Endothelial cell (in vitro differentiated cells): ENCODE measurements at regions not wholly inside any gene's neighbourhood (a gene's known extent, or its start where the extent isn't known, plus 50 kb on each side); places are given as distances from the start of the nearest gene placed in this dataset.

Source experiments
- DNase-seq: peaks from one replicate; pipeline ENCODE4 v3.0.0; 2021; ENCODE audit warnings: low spot score
- H3K27ac Mint-ChIP-seq: one replicate; pipeline ENCODE4 v1.8.0; 2021; ENCODE audit warnings: mixed read lengths, inconsistent platforms; ENCODE audit not compliant: unreplicated experiment
- H3K27me3 Mint-ChIP-seq: one replicate; pipeline ENCODE4 v1.8.0; 2021; ENCODE audit warnings: mild to moderate bottlenecking, moderate library complexity, mixed read lengths, inconsistent platforms; ENCODE audit not compliant: unreplicated experiment
- H3K36me3 Mint-ChIP-seq: one replicate; pipeline ENCODE4 v1.8.0; 2021; ENCODE audit warnings: mild to moderate bottlenecking, low read depth, mixed read lengths, inconsistent platforms; ENCODE audit not compliant: unreplicated experiment
- H3K4me1 Mint-ChIP-seq: one replicate; pipeline ENCODE4 v1.8.0; 2021; ENCODE audit warnings: mild to moderate bottlenecking, mixed read lengths, inconsistent platforms; ENCODE audit not compliant: unreplicated experiment
- H3K4me3 Mint-ChIP-seq: one replicate; pipeline ENCODE4 v1.8.0; 2021; ENCODE audit warnings: mild to moderate bottlenecking, mixed read lengths, inconsistent platforms; ENCODE audit not compliant: unreplicated experiment
- H3K9me3 Mint-ChIP-seq: one replicate; pipeline ENCODE4 v1.8.0; 2021; ENCODE audit warnings: mixed read lengths, inconsistent platforms; ENCODE audit not compliant: unreplicated experiment
- CTCF ChIP-seq: fragments of 200-600 bp; sonication (generic); IDR thresholded peaks from one replicate; pipeline ENCODE4 v1.5.0; 2021; ENCODE audit warnings: antibody characterized with exemption; ENCODE audit not compliant: unreplicated experiment

GRCh38 chr1:199901341-199901740 is 126.2 kb upstream of the NR5A2 start:
- Mint-ChIP-seq H3K36me3 (no peaks in the 10 kb centered on the region), H3K4me3 (no peak overlapping the region), H3K4me1 (no peaks in the 10 kb centered on the region), H3K27ac (no peak overlapping the region), H3K9me3 (peaks cover 3% of the 10 kb centered on the region), H3K27me3 (no peaks in the 10 kb centered on the region)
- DNase-seq = no peak
- no peak for TF ChIP-seq CTCF

GRCh38 chr1:199907361-199907760 is 120.1 kb upstream of the NR5A2 start:
- Mint-ChIP-seq H3K9me3 (peaks cover 3% of the 10 kb centered on the region), H3K27me3 (no peaks in the 10 kb centered on the region), H3K27ac (no peak overlapping the region), H3K36me3 (no peaks in the 10 kb centered on the region), H3K4me3 (no peak overlapping the region), H3K4me1 (no peaks in the 10 kb centered on the region)
- no peak for DNase-seq
- TF ChIP-seq CTCF = no peak

GRCh38 chr1:199909137-199909536 is 118.4 kb upstream of the NR5A2 start:
- TF ChIP-seq CTCF = no peak
- Mint-ChIP-seq H3K27me3 (no peaks in the 10 kb centered on the region), H3K4me3 (no peak overlapping the region), H3K27ac (no peak overlapping the region), H3K4me1 (no peaks in the 10 kb centered on the region), H3K9me3 (peaks cover 3% of the 10 kb centered on the region), H3K36me3 (no peaks in the 10 kb centered on the region)
- DNase-seq = no peak

GRCh38 chr1:199913318-199913717 is 114.2 kb upstream of the NR5A2 start:
- Mint-ChIP-seq H3K27me3 (no peaks in the 10 kb centered on the region), H3K27ac (no peak overlapping the region), H3K36me3 (no peaks in the 10 kb centered on the region), H3K4me3 (no peak overlapping the region), H3K4me1 (no peaks in the 10 kb centered on the region), H3K9me3 (no peaks in the 10 kb centered on the region)
- no peak for DNase-seq
- no peak for TF ChIP-seq CTCF

GRCh38 chr1:199914546-199914945 is 113.0 kb upstream of the NR5A2 start:
- H3K36me3 Mint-ChIP-seq = no peaks in the 10 kb centered on the region
- no peak for DNase-seq
- no peaks in the 10 kb centered on the region for H3K27me3 Mint-ChIP-seq
- no peak overlapping the region for H3K27ac Mint-ChIP-seq
- TF ChIP-seq CTCF = no peak
- no peaks in the 10 kb centered on the region for H3K9me3 Mint-ChIP-seq
- no peaks in the 10 kb centered on the region for H3K4me1 Mint-ChIP-seq
- H3K4me3 Mint-ChIP-seq = no peak overlapping the region
